HuH-7 (cell line): ENCODE measurements at regions not wholly inside any gene's neighbourhood (a gene's known extent, or its start where the extent isn't known, plus 50 kb on each side); places are given as distances from the start of the nearest gene placed in this dataset.
"Not testable (repeated sequence)": the region's sequence is repeated elsewhere in the genome, so short reads cannot be mapped to it uniquely, and the experiment has no call there.

Experiments
- DNase-seq: peaks from one replicate; pipeline ENCODE4 v3.0.0; 2011; ENCODE audit warnings: low spot score

DNA sequence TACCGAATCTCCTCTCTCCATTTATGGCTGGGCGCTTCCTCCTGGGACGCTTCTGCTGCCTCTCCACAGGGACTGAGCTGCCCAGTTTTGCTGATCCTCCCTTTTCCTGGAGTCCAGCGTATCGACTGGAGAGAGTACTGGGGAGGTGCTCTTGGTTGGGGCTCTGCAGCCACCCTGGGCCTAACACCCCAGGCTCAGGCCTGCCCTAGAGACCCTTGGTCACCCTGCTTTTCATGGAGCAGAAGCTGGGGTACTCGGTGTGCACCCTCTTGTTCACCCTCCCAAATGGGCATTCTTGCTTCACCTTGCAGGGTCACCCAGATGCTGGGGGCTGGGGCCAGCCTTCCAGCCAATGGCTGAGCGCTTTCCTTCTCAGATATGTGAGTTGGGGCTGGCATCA is 88.8 kb upstream of the RET start:
- DNase-seq, result no peak

DNA sequence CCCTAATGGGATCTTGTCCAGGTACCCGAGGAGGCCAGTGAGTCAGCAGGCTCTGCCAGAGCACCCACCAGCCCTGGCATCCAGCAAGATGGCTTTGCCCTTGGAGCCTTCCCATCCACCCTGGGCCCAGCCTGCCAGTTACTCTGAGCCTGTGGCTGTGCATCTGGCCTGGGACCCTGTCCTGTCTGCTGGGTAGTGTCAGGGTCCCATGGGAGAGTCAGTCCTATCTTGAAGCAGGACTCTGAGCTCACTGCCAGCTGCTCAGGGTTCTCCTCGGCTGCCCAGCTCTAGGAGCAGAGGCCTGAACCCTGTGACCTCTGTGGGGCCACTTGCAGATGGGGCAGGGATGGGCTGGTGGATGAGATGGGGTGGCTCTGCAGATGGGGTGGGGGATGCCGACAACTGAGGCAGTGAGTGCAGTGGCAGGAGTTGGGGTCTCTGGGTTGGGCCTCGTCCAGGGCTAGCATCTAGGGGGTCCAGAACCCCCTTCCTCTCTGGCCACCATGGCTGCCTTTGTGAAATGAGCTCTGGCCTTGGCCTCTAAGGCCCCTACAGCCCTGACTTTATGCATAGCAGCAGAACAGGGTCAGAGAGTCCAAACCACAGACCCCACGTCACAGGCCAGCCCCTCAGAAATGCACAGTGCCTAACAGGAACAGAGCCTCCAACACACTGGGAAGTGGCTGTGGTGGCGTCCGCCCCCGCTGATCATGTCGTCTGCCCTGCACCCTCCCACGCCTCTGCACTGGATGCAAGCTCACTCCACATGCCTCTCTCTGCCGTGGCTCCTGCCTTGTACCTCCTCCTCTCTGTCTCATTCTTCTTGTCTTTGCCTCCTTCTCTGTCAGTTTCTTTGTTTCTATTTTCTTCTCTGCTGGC is 88.1 kb upstream of the RET start:
- no peak for DNase-seq

DNA sequence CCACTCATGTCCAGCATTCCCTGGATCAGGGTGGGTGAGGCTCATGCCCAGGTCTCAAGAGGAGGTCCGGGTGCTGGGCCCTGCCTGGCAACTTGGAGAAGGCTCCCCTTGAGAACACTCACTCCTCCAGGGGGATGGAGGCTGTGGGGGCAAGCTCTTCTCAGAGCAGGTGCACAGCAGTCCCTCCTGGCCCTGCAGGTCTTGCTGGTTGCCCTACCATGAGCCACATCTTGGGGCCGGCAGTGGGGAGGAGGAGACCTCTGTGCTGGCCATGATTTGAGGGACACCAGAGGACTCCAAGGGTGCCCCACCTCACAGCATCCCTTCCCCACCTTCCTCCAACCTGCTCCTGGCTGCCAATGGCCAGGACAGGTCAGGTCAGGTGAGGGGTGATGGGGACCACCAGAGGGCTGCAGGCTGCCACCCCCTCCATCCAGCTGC is 87.4 kb upstream of the RET start:
- no peak for DNase-seq

DNA sequence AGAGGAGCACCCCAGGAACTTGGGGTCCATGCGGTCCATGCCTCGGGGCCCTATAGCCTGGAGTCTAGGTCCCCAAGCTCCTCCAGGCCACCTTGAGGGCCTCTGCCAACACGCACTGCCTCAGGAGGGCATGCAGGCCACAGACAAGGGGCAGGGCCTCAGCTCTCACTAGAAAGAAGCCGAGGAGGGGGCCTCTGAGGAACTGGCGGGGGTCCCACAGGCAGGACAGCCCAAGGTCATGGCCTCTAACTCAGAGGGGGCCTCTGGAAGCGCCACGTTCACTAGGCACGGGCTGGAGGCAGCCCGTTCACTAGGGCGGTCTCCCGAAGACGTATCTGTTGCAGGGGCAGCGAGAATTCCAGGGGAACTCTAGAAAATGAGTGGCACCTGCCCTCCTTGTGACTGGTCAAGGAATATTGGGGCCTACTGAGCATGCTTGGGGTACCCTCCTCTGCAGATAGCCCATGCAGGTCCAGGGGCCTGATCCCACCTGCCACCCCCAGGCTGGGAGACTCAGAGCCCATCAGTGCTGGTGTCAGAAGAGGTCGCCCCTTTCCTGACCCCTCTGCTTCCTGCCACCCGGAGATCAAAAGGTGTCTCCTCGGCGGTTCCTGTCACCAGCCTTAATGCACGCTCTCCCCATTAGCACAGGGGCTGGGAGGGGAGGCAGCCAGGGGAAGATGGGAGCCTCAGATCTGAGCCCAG is 86.7 kb upstream of the RET start:
- DNase-seq, result no peak

DNA sequence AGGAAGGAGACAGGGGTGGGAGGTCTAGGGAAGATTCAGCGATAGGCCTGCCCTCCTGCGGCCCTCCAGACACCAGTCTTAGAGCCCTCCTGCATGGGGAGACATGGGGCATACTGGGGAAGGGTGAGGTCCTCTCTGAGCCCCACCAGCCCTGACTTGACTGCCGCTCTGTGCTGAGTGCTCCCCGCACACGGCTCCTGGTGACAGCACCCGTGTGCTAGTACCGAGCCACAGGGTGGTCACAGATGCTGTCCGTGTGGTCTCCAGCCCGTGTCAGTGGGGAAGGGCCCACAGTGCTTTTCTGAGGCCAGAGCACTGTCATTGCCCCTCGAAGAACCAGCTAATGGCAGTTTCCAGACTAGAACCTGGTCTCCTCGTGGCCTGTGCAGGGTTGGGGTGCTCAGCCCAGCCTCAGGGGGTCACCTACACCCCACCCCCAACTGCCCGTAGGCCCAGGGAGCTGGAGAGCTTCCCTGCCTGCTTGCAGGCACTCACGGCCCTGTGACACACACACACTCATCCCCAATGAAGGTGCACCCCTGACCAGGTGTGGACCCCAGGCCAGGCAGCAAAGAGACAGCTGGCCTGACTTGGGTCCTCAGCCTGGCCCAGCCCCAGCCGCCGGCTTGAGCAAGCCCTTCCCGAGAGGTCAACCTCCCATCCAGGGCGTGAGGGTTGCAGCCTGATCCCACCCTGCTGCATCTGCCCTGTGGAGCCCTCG is 86.0 kb upstream of the RET start:
- DNase-seq, result no peak

DNA sequence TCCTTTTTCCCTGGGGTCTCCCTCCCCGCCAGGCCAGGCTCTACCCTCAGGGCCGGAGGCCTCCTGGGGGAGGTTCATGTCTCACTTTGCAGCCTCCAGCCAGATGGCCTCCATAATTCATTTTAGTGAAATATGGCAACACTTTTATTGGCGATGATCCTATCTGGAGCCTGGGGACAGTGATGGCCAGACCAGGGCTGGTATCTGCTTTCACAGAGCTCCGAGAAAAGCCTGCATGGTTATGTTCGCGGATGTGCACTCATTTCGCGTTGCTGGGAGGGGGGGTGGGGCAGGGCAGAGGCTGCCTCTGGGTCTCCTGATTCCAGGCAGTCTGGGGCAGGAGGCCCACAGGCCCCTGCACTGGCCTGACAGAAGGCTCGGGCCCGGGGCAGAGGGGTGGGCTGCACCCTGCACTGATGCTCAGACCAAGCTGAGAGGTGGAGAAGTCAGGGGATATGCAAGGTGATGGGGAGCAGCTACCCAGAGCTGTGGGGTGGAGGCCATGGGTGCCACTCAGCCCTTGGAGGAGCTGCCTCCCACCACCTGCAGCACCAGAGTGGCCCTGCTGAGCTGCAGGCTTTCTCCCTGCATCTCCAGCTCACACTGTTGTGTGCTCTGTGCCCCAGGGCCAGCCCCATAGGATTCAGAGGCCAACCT is 85.3 kb upstream of the RET start:
- no peak for DNase-seq

DNA sequence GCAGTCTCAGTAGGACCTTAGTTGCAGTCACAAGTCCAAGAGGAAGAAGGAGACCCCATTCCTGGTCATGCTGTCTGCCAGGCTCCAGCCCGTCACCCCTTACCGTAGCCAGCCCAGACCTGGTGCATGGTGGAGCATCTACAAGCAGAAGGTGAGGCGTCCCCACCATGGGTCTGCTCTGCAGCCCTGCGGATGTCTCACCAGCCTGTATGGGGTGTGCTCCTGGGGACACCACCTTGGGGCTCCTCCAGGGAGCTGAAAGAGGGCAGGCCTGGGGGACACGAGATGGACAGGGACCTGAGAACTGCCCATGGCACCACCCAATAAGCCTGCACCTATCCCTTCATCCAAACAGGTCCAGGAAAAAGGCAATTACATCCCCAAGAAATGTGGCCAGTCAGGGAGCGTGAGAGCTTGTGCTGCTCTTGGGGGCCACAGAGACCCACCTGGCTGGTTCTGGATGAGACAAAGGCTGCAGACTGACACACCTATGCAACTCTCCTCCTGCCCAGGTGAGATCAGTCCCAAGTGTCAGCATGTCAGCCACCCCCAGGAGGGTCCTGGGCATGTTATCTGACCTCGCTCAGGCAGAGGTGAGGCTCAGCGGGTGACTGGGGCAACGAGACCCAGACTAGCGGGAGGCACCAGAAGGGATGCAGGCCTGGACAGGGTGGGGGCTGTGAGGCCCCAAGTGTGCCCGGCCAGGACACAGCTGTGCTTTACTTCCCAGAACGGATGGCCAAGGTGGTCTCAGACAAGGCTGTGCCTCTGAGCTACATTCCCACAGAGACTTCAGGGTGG is 84.5 kb upstream of the RET start:
- no peak for DNase-seq

DNA sequence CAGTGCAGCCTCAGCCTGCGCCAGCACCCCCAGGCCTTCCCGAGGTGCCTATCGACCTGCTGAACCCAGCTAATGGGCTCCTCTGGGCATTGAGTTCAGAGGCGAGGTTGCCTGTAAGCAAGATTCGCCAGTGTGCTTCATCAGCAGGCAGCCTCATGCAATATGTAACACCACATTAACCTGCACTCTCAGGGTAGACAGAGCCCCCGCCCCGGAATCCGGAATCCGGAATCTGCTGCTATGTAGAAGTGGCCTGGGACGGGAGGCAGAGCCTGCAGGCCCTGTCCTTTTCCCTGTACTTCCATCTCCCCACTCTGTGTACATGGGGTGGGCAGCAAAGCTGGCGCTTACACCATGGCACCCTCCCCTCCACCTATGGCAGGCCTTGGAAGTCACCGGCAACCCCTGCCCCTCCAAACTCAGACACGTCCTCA is 83.9 kb upstream of the RET start:
- DNase-seq, result no peak

DNA sequence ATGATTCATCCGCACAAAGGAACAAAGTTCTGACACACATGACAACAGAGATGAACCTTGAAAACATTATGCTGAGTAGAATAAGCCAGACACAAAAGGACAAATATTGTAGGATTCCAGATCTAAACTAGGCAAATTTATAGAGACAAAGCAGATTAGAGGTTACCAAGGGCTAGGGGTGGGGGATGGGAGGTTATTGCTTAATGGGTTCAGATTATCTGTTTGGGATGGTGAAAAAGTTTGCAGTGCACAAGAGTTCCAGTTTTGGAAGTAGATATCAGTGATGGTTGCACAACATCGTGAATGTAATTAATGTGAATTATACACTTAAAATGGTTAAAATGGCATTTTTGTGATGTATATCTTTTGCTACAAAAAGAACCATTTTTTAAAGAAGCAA is 82.0 kb upstream of the RET start:
- DNase-seq, result not testable (repeated sequence)

DNA sequence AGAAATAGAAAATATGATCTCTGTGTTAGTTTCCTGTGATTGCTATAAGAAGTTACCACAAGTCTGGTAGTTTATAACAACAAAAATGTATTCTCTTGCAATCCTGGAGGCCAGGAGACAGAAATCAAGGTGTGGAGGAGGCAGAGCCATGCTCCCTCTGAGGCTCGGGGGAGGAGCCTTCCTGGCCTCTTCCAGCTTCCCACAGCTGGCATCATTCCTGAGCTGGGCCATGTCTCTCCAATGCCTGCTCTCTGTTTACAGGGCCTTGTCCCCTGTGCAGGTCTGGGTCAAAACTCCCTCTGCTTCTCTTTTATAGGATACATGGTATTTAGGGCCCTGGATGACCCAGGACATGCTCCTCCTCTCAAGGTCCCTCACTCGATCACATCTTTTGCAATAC is 81.3 kb upstream of the RET start:
- DNase-seq, result no peak

DNA sequence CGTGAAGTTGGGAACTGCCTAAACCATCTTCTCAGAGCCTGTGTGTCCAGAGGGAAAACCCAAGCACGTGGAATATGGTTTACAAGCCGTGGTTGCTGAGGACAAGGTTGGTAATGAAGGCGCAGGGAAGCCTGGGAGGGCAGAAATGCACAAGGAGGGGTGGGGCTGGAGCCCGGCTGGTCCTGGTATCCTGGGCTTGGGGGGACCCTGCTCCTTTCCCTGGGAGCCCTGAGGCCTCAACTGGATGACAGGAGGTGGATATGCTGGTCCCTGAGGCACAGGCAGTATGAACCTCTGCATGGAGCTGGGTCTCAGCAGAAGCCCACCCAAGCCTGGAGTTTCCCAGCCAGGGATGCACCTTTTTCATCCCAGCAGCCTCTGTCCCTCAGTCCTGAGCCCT is 80.3 kb upstream of the RET start:
- DNase-seq, result no peak

DNA sequence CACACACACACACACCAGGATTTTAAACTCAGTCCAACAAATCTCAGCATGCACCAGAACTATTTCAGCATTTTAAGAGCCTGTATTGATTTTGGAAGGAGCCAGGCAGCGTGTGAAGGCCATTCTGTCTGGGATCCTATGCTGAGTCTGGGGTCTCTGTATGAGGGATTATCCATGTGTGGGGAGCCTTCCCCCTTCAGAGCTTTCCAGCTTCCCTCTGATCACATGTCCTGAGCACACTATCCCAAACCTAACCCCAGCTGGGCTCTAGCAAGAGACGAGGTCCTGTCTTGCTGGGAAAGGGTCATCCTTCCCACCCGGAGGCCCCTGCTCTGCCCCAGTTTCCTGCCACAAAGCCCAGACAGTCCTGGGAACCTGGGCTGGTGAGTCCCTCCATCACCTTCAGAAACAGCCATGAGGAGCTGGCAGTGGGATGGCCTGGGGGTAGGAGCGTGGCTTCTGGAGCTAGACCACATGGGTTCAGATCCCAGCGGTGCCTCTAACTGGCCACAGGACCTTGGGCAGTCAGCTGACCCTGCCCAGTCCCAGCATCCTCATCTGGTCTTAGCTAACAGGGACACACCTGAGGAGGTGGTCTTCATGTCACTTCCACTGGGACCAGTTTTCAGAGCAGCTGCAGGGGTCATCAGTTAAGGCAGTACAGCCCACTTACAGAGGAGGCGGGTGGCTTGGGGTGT is 79.6 kb upstream of the RET start:
- no peak for DNase-seq

DNA sequence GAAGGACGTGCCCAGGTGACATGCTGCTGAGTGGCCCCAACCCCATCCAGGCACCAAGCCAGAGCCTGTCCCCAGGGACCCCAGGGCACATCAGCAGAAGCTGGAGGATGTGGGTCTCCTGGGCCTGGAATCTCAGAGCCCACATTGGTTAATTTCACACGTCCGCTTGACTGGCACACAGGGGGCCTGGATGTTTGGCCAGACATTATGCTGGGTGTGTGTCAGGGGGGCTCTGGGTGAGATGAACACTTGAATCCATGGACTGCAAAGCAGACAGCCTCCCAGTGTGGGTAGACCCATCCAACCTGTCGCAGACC is 79.1 kb upstream of the RET start:
- no peak for DNase-seq

DNA sequence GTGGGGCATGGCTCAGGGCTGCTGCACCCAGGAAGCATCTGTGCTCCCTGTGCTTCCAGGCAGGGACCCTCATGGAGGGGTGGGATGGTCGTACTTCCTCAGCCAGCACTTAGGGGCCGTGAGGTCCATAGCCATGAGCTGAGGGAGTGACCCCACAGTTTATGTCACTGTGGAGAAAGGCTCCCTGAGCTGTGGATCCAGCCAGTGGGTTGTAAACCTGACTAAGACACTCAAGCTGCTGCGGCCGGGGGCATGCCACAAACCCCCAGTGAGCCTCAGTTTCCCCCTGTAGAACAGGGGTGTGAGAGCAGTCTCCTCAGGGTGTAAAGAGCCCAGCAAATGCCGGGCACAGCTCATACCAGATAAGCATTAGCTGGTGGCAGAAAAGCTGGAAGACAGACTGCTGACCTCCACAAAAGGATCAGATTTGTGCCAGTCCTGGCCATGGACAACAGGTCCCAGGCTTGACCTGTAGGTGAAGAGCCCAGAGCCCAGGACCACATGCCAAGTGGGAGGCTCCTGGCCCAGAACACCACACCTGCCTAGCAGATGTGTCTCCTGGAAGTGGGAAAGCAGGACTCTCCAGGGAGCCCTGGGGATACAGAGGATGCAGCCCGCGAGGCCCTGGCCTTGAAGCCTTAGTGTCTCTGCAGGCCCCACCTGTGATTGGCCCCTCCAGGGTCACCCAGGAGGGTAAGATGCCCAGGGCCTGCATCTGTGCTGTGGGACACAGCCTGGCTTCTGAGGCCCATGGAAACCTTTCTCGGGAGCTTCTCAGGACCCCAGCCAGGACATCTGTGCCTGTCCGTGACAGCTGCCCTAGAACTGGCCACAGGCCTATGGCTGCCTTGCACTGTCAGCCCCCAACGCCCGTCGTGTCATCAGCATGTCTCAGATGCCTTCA is 78.1 kb upstream of the RET start:
- DNase-seq, result no peak

DNA sequence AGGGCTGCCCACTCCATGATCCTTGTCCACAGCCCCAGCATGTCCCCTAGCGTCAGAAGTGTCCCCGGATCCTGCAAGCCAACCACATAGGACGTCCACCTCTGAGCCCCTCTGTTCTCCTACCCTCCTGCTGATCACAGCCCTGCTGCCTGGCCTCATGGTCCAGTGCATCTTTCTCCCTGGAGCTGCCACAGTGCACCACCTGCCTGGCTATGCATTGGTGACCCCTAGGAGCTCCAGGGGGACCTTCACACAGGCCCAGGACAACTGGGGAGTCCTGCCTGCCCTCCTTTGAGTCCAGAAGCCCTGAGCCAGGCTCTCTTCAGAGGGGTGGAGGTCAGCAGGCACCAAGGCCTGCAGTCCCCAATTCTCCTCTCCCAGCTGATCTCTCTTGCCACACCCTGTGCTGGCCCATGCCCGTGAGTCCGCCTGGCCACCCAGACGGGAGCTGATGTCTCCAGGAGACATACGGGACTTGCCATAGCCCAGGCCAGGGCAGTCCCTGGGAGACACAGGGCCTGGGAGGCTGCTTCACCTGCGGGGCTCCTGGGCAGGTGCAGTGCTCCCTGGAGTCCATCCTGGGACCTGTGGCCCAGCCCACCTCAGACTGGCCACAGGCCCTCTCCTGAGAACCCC is 77.4 kb upstream of the RET start:
- no peak for DNase-seq

DNA sequence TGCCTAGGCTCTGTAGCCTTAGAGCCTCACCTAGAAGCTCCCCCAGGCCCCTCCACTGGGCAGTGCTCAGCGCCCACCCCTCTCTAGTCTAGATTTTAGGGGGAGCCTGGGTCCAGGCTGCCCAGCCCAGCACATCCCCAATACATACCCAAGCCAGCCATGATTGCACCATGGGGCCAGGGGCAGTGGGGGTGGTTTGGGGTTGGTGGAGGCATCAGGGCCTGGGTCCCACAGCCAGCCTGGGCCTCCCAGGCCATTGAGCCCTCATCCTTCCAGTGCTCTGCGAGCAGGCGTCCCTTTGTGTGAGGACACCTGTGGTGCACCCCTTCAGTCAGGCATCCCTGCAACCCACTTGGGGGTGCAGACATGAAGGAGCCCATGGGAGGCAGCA is 76.9 kb upstream of the RET start:
- DNase-seq, result no peak

DNA sequence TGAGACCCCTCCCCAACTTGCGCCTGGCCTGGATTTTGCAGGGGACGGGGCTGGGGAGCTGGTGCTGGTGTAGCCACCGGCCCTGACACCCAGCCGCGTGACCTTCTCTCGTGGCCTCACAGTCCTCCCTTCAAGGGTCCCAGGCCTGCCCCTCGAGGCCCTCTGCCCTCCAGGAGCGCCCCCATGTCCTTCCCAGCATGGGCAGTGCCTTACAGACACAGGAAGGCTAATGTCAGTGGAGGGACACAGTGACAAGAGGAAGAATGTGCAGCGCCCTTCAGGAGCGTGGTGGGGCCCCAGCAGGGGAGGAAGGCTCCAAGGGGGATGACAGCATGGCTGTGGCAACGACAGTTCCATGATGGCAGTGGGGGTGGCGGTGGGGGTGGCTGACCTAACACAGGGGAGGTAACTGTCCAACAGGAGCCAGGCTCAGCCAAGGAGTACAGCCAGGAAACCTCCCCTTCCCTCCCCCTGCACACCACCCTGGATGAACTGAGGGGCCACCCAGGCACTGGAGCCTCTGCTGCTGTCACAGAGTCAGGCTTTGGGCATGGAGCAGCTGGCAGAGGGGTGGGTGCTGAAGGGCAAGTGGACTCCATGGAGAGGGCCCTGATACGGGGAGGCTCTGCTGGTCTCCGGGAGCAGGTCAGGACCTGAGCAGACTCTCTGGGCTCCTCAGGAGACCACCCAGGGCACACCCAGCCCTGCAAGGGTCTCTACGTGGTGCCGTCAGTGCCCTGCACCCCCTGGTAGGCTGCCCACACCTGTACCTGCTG is 76.0 kb upstream of the RET start:
- DNase-seq, result no peak

DNA sequence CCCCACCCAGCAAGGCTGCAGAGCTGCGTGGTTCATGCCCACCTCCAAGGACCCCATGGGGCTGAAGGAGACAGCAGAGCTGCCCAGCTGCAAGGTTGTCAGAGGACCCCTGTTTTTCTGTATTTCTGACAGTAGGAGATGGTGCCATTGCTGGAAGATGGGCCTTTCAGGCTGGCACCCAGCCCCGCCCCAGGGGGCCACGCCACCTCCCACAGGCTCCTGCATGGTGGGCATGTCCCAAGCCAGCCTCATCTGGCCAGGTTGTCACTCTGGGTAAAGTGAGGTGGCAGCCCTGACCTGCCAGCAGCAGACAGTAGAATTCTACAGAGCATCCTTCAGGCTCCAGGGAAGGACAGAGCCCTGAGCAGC is 75.5 kb upstream of the RET start:
- no peak for DNase-seq

DNA sequence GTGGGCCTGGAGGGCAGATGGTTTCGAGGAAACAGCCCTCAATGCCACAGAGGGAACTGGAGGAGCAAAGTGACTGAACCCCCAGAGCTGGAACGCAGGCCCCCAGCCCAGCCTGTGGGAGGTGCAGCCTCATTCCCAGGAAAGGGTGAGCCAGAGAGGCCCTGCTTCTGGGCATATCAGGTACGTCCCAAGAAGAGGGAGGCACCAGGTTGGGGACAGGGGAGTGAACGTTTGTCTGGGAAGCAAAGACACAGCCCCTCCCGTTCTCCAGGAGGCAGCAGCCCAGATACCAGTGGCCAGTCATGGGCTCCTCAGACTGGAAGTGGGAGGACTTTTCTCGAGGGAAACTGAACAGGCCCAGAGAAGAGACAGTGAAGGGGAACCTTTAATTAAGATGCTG is 74.3 kb upstream of the RET start:
- DNase-seq, result no peak
